Skin of body (tissue), 1 donor: ENCODE measurements at regions not wholly inside any gene's neighbourhood (a gene's known extent, or its start where the extent isn't known, plus 50 kb on each side); places are given as distances from the start of the nearest gene placed in this dataset.
"Not testable (repeated sequence)": the region's sequence is repeated elsewhere in the genome, so short reads cannot be mapped to it uniquely, and the experiment has no call there.

Source experiments
- DNase-seq: peaks from one replicate; lab custom pipeline; 2025; lab: John Stamatoyannopoulos, UW

GRCh38 chr3:107465064-107465631 is 57.6 kb upstream of the BBX start:
- DNase-seq: no peak

GRCh38 chr3:107468782-107469181 is 54.0 kb upstream of the BBX start:
- no peak for DNase-seq

- not testable (repeated sequence) for DNase-seq
These were observed 52.3 kb upstream of the BBX start for GRCh38 chr3:107470496-107470895.
